HEK293T (cell line): ENCODE measurements at regions not wholly inside any gene's neighbourhood (a gene's known extent, or its start where the extent isn't known, plus 50 kb on each side); places are given as distances from the start of the nearest gene placed in this dataset.

Experiments
- ARNT ChIP-seq: fragments of 450-650 bp; IDR thresholded peaks from 2 replicates; pipeline ENCODE4 v1.6.1; 2017; ENCODE audit warnings: mild to moderate bottlenecking
- BHLHE40 ChIP-seq: fragments of 450-650 bp; IDR thresholded peaks from 2 replicates; pipeline ENCODE4 v1.6.1; 2016; ENCODE audit warnings: mild to moderate bottlenecking, moderate library complexity, borderline replicate concordance
- ELF4 ChIP-seq: fragments of 450-650 bp; IDR thresholded peaks from 2 replicates; pipeline ENCODE4 v1.6.1; 2017; ENCODE audit warnings: antibody characterized with exemption
- FOXA1 ChIP-seq: fragments of 450-650 bp; IDR thresholded peaks from 2 replicates; pipeline ENCODE4 v1.6.1; 2016; ENCODE audit warnings: mild to moderate bottlenecking
- FOXK2 ChIP-seq: fragments of 450-650 bp; IDR thresholded peaks from 2 replicates; pipeline ENCODE4 v1.6.1; 2016; ENCODE audit warnings: mild to moderate bottlenecking
- FOXM1 ChIP-seq: fragments of 450-650 bp; IDR thresholded peaks from 2 replicates; pipeline ENCODE4 v1.6.1; 2017; ENCODE audit warnings: mild to moderate bottlenecking, borderline replicate concordance
- L3MBTL2 ChIP-seq: fragments of 450-650 bp; conservative IDR thresholded peaks from 2 replicates; pipeline ENCODE4 v1.6.1; 2016; ENCODE audit warnings: mild to moderate bottlenecking
- LEF1 ChIP-seq: fragments of 450-650 bp; IDR thresholded peaks from 2 replicates; pipeline ENCODE4 v1.6.1; 2017; ENCODE audit warnings: mild to moderate bottlenecking, borderline replicate concordance
- NFRKB ChIP-seq: fragments of 450-650 bp; IDR thresholded peaks from 2 replicates; pipeline ENCODE4 v1.6.1; 2016; ENCODE audit warnings: mild to moderate bottlenecking, moderate library complexity
- SP1 ChIP-seq: fragments of 450-650 bp; IDR thresholded peaks from 2 replicates; pipeline ENCODE4 v1.6.1; 2017
- SUZ12 ChIP-seq: fragments of 450-650 bp; IDR thresholded peaks from 2 replicates; pipeline ENCODE4 v1.6.1; 2016; ENCODE audit warnings: mild to moderate bottlenecking
- TARDBP ChIP-seq: fragments of 450-650 bp; IDR thresholded peaks from 2 replicates; pipeline ENCODE4 v1.6.1; 2016
- TF ChIP-seq, protein P1 (sequence below): fragments of 450-650 bp; IDR thresholded peaks from 2 replicates; pipeline ENCODE4 v1.6.1; 2016

GRCh38 chr1:238143038-238143437 lies 252.3 kb upstream of the ZP4 start:
- TF ChIP-seq SP1 (no peak), ELF4 (no peak), FOXA1 (no peak), FOXM1 (no peak), BHLHE40 (no peak), TARDBP (no peak), SUZ12 (no peak), LEF1 (no peak), NFRKB (no peak), ARNT (no peak), L3MBTL2 (peak; percentile 4; the same call in 1 of the 2 replicates), FOXK2 (no peak)
- TF ChIP-seq, protein P1, sequence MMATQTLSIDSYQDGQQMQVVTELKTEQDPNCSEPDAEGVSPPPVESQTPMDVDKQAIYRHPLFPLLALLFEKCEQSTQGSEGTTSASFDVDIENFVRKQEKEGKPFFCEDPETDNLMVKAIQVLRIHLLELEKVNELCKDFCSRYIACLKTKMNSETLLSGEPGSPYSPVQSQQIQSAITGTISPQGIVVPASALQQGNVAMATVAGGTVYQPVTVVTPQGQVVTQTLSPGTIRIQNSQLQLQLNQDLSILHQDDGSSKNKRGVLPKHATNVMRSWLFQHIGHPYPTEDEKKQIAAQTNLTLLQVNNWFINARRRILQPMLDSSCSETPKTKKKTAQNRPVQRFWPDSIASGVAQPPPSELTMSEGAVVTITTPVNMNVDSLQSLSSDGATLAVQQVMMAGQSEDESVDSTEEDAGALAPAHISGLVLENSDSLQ = no peak
